ENCODE measurements at regions not wholly inside any gene's neighbourhood (a gene's known extent, or its start where the extent isn't known, plus 50 kb on each side); places are given as distances from the start of the nearest gene placed in this dataset.

- DNase-seq (ENCODE audit: low spot score): no peak
These were observed 405.5 kb downstream of the KIF4B start for GRCh38 chr5:155418960-155419579.

GRCh38 chr5:155430192-155430591 lies 416.6 kb downstream of the KIF4B start:
- no peak for DNase-seq (ENCODE audit: low spot score)

- no peak for DNase-seq (ENCODE audit: low spot score)
These were observed 420.7 kb downstream of the KIF4B start for GRCh38 chr5:155434267-155434666.

GRCh38 chr5:155434681-155435080 lies 421.1 kb downstream of the KIF4B start:
- no peak for DNase-seq (ENCODE audit: low spot score)

- DNase-seq (ENCODE audit: low spot score): no peak
These were observed 428.3 kb downstream of the KIF4B start for GRCh38 chr5:155441849-155442248.

- DNase-seq (ENCODE audit: low spot score): no peak
These were observed 437.6 kb downstream of the KIF4B start for GRCh38 chr5:155451106-155451505.

GRCh38 chr5:155455791-155456514 lies 442.4 kb downstream of the KIF4B start:
- no peak for DNase-seq (ENCODE audit: low spot score)

- no peak for DNase-seq (ENCODE audit: low spot score)
These were observed 446.4 kb downstream of the KIF4B start for GRCh38 chr5:155459889-155460500.

- no peak for DNase-seq (ENCODE audit: low spot score)
These were observed 447.0 kb downstream of the KIF4B start for GRCh38 chr5:155460501-155460931.

GRCh38 chr5:155461304-155461703 lies 447.7 kb downstream of the KIF4B start:
- DNase-seq (ENCODE audit: low spot score): no peak

GRCh38 chr5:155466851-155467250 lies 453.3 kb downstream of the KIF4B start:
- DNase-seq (ENCODE audit: low spot score): no peak

GRCh38 chr5:155471027-155471426 lies 457.5 kb downstream of the KIF4B start:
- DNase-seq (ENCODE audit: low spot score): no peak

- DNase-seq (ENCODE audit: low spot score): no peak
These were observed 459.2 kb downstream of the KIF4B start for GRCh38 chr5:155472780-155473179.

GRCh38 chr5:155475318-155475717 lies 461.8 kb downstream of the KIF4B start:
- DNase-seq (ENCODE audit: low spot score): no peak

GRCh38 chr5:155480731-155481131 lies 467.2 kb downstream of the KIF4B start:
- no peak for DNase-seq (ENCODE audit: low spot score)

GRCh38 chr5:155481182-155481581 lies 467.6 kb downstream of the KIF4B start:
- no peak for DNase-seq (ENCODE audit: low spot score)

GRCh38 chr5:155482428-155482827 lies 468.9 kb downstream of the KIF4B start:
- no peak for DNase-seq (ENCODE audit: low spot score)

GRCh38 chr5:155485386-155485785 lies 471.8 kb downstream of the KIF4B start:
- DNase-seq (ENCODE audit: low spot score): no peak

- no peak for DNase-seq (ENCODE audit: low spot score)
These were observed 476.4 kb downstream of the KIF4B start for GRCh38 chr5:155489949-155490348.

GRCh38 chr5:155492191-155492590 lies 478.6 kb downstream of the KIF4B start:
- DNase-seq (ENCODE audit: low spot score): no peak

- DNase-seq (ENCODE audit: low spot score): no peak
These were observed 491.1 kb downstream of the KIF4B start for GRCh38 chr5:155504606-155505005.

GRCh38 chr5:155507363-155507762 lies 493.8 kb downstream of the KIF4B start:
- DNase-seq (ENCODE audit: low spot score): no peak

GRCh38 chr5:155508673-155509072 lies 495.1 kb downstream of the KIF4B start:
- no peak for DNase-seq (ENCODE audit: low spot score)

Data from AG08395 (cell line).